ENCODE measurements at regions not wholly inside any gene's neighbourhood (a gene's known extent, or its start where the extent isn't known, plus 50 kb on each side); places are given as distances from the start of the nearest gene placed in this dataset.
"Not testable (repeated sequence)": the region's sequence is repeated elsewhere in the genome, so short reads cannot be mapped to it uniquely, and the experiment has no call there.

DNA sequence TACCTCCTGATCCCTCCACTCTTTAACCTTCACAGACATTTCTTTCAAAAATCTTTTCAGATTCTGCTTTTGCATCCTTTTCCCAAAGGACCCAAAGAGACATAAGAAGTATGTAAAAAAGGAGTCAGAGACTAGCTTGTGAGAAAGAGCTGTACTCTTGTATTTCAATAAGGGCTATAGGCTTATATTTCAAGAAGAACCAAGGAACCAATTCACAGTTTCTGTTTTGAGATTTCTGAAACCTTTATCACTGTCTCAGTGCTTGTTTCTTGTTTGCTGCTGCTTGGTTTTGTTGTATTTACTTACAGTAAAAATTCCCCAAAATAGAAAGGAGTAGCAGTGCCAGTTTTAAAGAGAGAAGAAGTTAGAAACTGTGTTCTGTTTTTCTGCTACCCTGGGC is 461.6 kb upstream of the ID4 start:
- peaks cover 6% of the 10 kb centered on the region for H3K4me1 ChIP-seq (ENCODE audit: control insufficient read depth, insufficient read depth, low read length)
- H3K9me3 ChIP-seq (ENCODE audit: control insufficient read depth, low read length): no peaks in the 10 kb centered on the region
- H3K36me3 ChIP-seq (ENCODE audit: control insufficient read depth, insufficient read depth, low read length): no peaks in the 10 kb centered on the region
- no peak overlapping the region for H3K9ac ChIP-seq (ENCODE audit: low read length)
- no peaks in the 10 kb centered on the region for H3K27me3 ChIP-seq (ENCODE audit: control insufficient read depth, insufficient read depth, low read length)
- no peak overlapping the region for H3K4me3 ChIP-seq (ENCODE audit: low read length)

DNA sequence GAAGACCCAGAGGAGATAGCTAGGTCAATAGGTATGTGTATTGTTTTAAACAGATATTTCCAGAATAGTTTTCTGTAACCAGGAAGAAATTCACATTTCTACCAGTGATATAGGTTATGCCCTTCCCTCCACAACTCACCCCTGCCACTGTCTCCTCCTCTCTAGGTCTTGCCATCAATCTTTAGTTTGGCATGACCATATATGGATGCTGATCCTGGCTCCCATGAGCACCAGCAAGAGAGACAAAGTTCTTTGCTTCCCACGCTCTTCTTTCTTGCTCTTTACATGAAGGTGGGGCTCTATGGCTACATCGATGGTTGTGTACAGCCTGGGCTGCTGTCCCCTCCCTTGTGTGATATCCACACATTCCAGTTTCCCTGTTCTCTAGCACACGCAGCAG is 459.4 kb upstream of the ID4 start:
- Histone ChIP-seq H3K4me1 (ENCODE audit: control insufficient read depth, insufficient read depth, low read length) (peaks cover 6% of the 10 kb centered on the region), H3K9me3 (ENCODE audit: control insufficient read depth, low read length) (no peaks in the 10 kb centered on the region), H3K9ac (ENCODE audit: low read length) (no peak overlapping the region), H3K4me3 (ENCODE audit: low read length) (no peak overlapping the region), H3K27me3 (ENCODE audit: control insufficient read depth, insufficient read depth, low read length) (no peaks in the 10 kb centered on the region), H3K36me3 (ENCODE audit: control insufficient read depth, insufficient read depth, low read length) (no peaks in the 10 kb centered on the region)

DNA sequence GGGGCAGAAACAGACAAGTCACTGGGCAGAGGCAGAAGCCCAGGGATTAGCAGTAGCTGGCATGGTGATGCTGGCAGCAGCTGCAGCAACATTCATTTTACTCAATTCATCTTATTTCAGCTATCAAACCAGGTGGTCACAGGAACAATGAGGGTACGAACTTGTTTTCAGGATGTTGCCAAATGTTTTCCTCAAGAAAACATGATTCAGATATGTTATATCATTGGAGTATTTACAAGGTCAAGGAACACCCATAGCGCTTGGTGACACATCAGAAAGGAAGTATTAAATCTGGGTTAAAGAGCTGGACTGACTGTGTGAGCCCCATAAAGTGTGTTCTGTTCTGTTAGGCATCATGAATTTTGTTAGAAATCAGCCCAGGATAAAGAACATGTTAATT is 456.9 kb upstream of the ID4 start:
- H3K27me3 ChIP-seq (ENCODE audit: control insufficient read depth, insufficient read depth, low read length): no peaks in the 10 kb centered on the region
- no peak overlapping the region for H3K9ac ChIP-seq (ENCODE audit: low read length)
- H3K4me1 ChIP-seq (ENCODE audit: control insufficient read depth, insufficient read depth, low read length): peaks cover 6% of the 10 kb centered on the region
- no peaks in the 10 kb centered on the region for H3K36me3 ChIP-seq (ENCODE audit: control insufficient read depth, insufficient read depth, low read length)
- H3K4me3 ChIP-seq (ENCODE audit: low read length): no peak overlapping the region
- no peaks in the 10 kb centered on the region for H3K9me3 ChIP-seq (ENCODE audit: control insufficient read depth, low read length)

DNA sequence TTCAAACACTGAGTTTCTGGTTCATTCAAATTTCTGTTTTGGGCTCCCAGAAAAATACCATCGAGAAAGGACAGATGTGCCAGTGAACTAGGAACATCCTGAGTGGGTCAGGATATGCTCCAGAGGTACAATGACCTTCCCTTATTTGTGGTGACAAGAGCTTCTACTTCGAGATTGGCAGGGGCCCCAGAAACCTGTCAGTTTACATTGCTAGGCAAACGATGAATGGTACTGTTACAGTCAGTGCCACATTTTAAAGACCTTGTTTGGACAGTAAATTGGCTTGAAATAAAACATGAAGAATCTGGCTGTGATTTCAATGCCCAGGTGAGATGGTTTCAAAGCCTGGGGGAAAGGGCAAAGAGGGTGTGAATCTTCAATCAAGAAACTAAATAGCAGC is 454.5 kb upstream of the ID4 start:
- Histone ChIP-seq H3K4me3 (ENCODE audit: low read length) (no peak overlapping the region), H3K9me3 (ENCODE audit: control insufficient read depth, low read length) (no peaks in the 10 kb centered on the region), H3K9ac (ENCODE audit: low read length) (no peak overlapping the region)

DNA sequence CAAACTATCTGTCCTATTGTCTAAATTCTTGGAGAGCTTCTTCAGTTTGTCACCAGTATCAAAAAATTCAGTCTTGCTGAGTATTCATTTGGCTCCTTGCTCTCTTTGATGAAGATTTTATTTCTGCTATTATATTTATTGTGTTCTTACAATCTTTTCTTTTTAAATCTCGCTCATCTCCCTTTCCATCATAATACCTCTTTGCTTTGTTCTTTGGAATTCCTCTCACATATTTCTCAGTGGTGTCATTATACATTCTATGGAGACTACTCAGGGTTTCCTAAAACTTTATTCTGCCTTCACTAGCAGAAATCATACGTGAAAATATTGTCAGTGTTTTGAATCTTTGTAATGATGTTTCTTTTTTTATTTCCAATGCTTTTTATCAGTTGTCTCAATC is 445.2 kb upstream of the ID4 start:
- Histone ChIP-seq H3K27me3 (ENCODE audit: control insufficient read depth, insufficient read depth, low read length) (no peaks in the 10 kb centered on the region), H3K4me1 (ENCODE audit: control insufficient read depth, insufficient read depth, low read length) (no peaks in the 10 kb centered on the region), H3K4me3 (ENCODE audit: low read length) (no peak overlapping the region), H3K9me3 (ENCODE audit: control insufficient read depth, low read length) (no peaks in the 10 kb centered on the region), H3K9ac (ENCODE audit: low read length) (no peak overlapping the region), H3K36me3 (ENCODE audit: control insufficient read depth, insufficient read depth, low read length) (no peaks in the 10 kb centered on the region)

More for the DNA sequence above, 454.5 kb upstream of the ID4 start:
- H3K4me1 ChIP-seq (ENCODE audit: control insufficient read depth, insufficient read depth, low read length): peaks cover 6% of the 10 kb centered on the region
- H3K27me3 ChIP-seq (ENCODE audit: control insufficient read depth, insufficient read depth, low read length): no peaks in the 10 kb centered on the region
- H3K36me3 ChIP-seq (ENCODE audit: control insufficient read depth, insufficient read depth, low read length): no peaks in the 10 kb centered on the region

DNA sequence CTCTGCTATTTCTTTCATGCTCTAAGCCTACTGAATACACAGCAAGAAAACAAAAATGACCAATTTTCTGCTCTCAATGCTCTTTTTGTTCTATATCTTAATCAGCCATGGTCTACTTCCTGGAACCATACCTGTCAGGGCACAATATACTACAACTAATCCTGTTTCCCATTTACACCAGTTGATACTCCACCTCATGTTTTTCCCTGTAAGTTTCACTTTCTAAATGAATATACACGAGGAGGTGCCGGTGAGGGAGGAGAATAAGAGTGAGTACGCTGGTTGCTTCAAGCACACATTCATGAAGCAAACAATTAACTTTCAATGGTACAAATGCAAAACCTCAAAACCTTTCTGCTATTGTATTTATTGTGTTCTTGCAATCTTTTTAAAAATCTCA is 443.1 kb upstream of the ID4 start:
- Histone ChIP-seq H3K36me3 (ENCODE audit: control insufficient read depth, insufficient read depth, low read length) (no peaks in the 10 kb centered on the region), H3K4me1 (ENCODE audit: control insufficient read depth, insufficient read depth, low read length) (no peaks in the 10 kb centered on the region), H3K9me3 (ENCODE audit: control insufficient read depth, low read length) (no peaks in the 10 kb centered on the region), H3K4me3 (ENCODE audit: low read length) (no peak overlapping the region), H3K27me3 (ENCODE audit: control insufficient read depth, insufficient read depth, low read length) (no peaks in the 10 kb centered on the region), H3K9ac (ENCODE audit: low read length) (no peak overlapping the region)

DNA sequence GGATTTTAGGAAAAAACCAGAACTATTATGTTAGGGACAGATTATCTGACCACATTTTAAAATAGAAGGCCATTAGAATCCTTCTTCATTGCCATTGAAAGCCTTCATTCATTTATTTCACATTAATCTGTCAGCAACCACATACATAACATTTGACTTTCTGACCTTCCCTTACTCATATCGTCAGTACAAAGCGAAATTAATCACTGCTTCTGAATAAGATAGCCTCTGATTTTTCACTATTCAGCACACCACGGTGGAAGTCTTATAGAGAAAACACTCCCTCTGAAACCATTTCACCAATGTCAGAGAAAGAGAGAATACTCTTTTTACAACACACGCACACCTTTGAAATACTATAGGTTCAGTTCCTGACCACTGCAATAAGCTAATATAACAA is 442.5 kb upstream of the ID4 start:
- Histone ChIP-seq H3K27me3 (ENCODE audit: control insufficient read depth, insufficient read depth, low read length) (no peaks in the 10 kb centered on the region), H3K36me3 (ENCODE audit: control insufficient read depth, insufficient read depth, low read length) (no peaks in the 10 kb centered on the region), H3K4me3 (ENCODE audit: low read length) (no peak overlapping the region)

DNA sequence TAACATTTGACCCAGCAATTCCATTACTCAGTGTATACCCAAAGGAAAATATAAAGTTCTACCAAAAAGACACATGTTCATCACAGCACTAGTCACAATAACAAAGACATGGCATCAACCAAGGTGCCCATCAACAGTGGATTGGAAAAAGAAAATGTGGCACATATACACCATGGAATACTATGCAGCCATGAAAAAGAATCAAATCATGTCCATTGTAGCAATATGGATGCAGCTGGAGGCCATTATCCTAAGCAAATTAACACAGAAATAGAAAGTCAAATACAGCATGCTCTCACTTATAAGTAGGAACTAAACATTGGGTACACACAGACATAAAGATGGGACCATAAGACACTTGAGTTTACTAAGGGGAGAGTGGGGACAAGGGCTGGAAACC is 441.9 kb upstream of the ID4 start:
- no peaks in the 10 kb centered on the region for H3K9me3 ChIP-seq (ENCODE audit: control insufficient read depth, low read length)
- no peaks in the 10 kb centered on the region for H3K27me3 ChIP-seq (ENCODE audit: control insufficient read depth, insufficient read depth, low read length)
- H3K36me3 ChIP-seq (ENCODE audit: control insufficient read depth, insufficient read depth, low read length): no peaks in the 10 kb centered on the region
- H3K4me1 ChIP-seq (ENCODE audit: control insufficient read depth, insufficient read depth, low read length): no peaks in the 10 kb centered on the region
- H3K9ac ChIP-seq (ENCODE audit: low read length): no peak overlapping the region
- no peak overlapping the region for H3K4me3 ChIP-seq (ENCODE audit: low read length)

More for the DNA sequence above, 442.5 kb upstream of the ID4 start:
- no peaks in the 10 kb centered on the region for H3K4me1 ChIP-seq (ENCODE audit: control insufficient read depth, insufficient read depth, low read length)
- H3K9me3 ChIP-seq (ENCODE audit: control insufficient read depth, low read length): no peaks in the 10 kb centered on the region
- H3K9ac ChIP-seq (ENCODE audit: low read length): no peak overlapping the region

DNA sequence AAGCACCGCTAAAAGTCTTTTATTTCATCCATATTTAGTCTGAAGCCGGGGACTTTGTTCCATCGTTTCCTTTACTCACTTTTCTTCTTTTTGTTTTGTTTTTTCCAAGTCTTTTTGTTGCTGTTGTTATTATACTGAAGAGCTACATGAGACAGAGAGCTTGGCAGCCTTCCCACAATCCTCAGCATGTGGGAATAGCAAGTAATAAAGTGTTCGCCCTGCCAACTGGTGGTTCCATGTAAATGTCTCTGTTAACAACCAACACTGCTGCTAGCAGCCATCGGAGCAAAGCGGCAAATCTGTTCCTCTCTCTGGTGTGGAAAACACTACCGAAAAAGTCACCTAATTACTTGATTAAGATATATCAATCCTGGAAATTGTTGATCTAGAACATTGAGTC is 437.8 kb upstream of the ID4 start:
- H3K4me1 ChIP-seq (ENCODE audit: control insufficient read depth, insufficient read depth, low read length): no peaks in the 10 kb centered on the region
- no peaks in the 10 kb centered on the region for H3K36me3 ChIP-seq (ENCODE audit: control insufficient read depth, insufficient read depth, low read length)
- no peak overlapping the region for H3K9ac ChIP-seq (ENCODE audit: low read length)
- no peak overlapping the region for H3K4me3 ChIP-seq (ENCODE audit: low read length)
- no peaks in the 10 kb centered on the region for H3K27me3 ChIP-seq (ENCODE audit: control insufficient read depth, insufficient read depth, low read length)
- no peaks in the 10 kb centered on the region for H3K9me3 ChIP-seq (ENCODE audit: control insufficient read depth, low read length)

DNA sequence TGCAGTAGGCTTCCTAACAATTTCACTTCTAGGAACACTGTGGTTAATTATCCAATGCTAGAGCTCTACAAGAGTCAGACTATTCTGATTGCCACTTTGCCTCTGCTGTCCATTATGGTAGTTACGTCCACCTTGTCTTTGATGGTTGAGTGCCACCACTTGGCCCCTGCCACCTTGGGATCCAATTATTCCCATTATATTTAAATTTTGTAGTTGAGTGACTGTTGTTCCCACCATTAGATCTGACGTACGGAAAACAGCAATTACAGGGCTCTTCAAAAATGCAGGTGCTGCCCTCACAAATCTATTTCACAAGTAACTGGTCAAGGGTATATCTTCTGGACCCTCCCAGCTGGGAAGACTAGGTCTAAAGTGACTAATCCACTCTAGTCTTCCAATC is 432.3 kb upstream of the ID4 start:
- H3K36me3 ChIP-seq (ENCODE audit: control insufficient read depth, insufficient read depth, low read length); H3K27me3 ChIP-seq (ENCODE audit: control insufficient read depth, insufficient read depth, low read length); H3K4me3 ChIP-seq (ENCODE audit: low read length); H3K4me1 ChIP-seq (ENCODE audit: control insufficient read depth, insufficient read depth, low read length); H3K9me3 ChIP-seq (ENCODE audit: control insufficient read depth, low read length); H3K9ac ChIP-seq (ENCODE audit: low read length): not testable (repeated sequence)

DNA sequence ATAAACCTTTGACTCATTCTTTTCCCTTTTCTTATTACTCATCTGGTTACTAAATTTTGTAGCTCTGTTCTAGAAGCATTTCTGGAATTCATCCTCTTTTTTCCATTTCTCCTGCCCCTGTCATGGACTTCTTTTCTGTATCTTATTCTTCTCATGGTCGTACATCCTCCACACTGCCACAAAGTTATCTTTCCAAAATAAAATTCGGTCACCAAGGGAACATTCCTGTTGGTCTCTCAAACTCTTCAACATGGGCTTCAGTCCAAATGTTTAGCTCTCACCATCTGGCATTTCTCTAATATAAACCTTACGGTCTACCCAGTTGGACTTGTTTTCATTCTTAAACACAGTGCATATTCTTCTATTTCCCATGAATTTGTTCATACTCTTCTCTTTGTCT is 428.8 kb upstream of the ID4 start:
- H3K9ac ChIP-seq (ENCODE audit: low read length): no peak overlapping the region
- H3K4me1 ChIP-seq (ENCODE audit: control insufficient read depth, insufficient read depth, low read length): no peaks in the 10 kb centered on the region
- no peaks in the 10 kb centered on the region for H3K27me3 ChIP-seq (ENCODE audit: control insufficient read depth, insufficient read depth, low read length)
- H3K9me3 ChIP-seq (ENCODE audit: control insufficient read depth, low read length): no peaks in the 10 kb centered on the region
- no peak overlapping the region for H3K4me3 ChIP-seq (ENCODE audit: low read length)
- no peaks in the 10 kb centered on the region for H3K36me3 ChIP-seq (ENCODE audit: control insufficient read depth, insufficient read depth, low read length)

DNA sequence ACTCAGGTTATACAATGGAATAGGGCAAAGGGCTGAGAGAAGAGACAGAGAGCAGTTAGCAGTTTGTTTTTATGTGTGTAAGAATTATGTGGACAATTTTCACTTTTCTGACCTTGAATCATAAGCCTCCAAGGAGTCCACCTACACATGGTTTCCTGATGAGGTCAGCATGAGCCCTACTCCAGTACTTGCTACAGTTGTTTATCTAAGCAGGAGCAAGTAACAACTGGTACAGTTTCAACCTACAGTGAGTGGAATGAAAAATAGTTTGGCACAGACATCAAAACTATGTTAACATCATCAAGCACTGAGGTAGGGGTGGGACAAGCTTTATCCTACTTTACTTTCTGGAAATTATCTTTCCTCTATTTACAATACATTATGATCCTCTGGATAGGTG is 426.7 kb upstream of the ID4 start:
- Histone ChIP-seq H3K36me3 (ENCODE audit: control insufficient read depth, insufficient read depth, low read length) (no peaks in the 10 kb centered on the region), H3K27me3 (ENCODE audit: control insufficient read depth, insufficient read depth, low read length) (no peaks in the 10 kb centered on the region), H3K4me1 (ENCODE audit: control insufficient read depth, insufficient read depth, low read length) (no peaks in the 10 kb centered on the region), H3K9ac (ENCODE audit: low read length) (no peak overlapping the region), H3K9me3 (ENCODE audit: control insufficient read depth, low read length) (no peaks in the 10 kb centered on the region), H3K4me3 (ENCODE audit: low read length) (no peak overlapping the region)

DNA sequence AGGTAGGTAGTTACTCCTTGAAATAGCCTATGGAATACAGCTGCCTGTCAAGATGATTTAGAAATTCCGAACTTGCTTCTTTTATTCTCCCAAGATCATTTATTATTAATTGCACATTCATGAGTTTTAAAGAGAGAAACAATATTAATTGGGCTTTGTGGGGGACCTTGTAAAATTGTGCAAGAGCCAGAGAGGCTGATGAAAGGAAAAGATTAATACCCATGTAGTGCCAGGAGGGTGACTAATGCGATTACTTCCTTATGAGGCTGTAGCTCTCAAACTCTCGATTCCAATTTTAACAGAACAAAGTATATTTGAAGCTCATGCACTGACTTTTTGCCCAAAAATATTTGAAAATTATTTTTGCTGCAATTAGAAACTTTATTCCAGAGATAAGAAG is 423.8 kb upstream of the ID4 start:
- Histone ChIP-seq H3K36me3 (ENCODE audit: control insufficient read depth, insufficient read depth, low read length) (no peaks in the 10 kb centered on the region), H3K9ac (ENCODE audit: low read length) (no peak overlapping the region), H3K9me3 (ENCODE audit: control insufficient read depth, low read length) (no peaks in the 10 kb centered on the region), H3K4me1 (ENCODE audit: control insufficient read depth, insufficient read depth, low read length) (no peaks in the 10 kb centered on the region), H3K4me3 (ENCODE audit: low read length) (no peak overlapping the region), H3K27me3 (ENCODE audit: control insufficient read depth, insufficient read depth, low read length) (no peaks in the 10 kb centered on the region)

All from mucosa of stomach (tissue), 1 donor.